ENCODE measurements at regions not wholly inside any gene's neighbourhood (a gene's known extent, or its start where the extent isn't known, plus 50 kb on each side); places are given as distances from the start of the nearest gene placed in this dataset.

DNA sequence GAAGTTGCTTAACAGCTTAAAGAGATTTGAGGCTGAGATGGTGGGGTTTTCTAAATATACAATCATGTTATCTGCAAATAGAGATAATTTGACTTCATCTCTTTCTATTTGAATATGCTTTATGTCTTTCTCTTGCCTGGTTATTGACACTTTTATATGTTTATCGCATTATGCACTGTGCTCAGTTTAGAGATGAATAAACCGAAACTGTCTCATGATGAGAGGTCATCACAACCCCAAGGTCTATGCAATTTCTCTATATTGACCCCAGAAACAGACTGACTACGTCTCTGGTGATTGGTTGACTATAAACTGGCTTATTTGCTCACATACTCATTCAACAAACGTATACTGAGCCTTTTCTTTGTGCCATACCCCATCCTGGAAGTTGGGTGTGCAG is 117.9 kb upstream of the NRIP1 start:
- Histone ChIP-seq H3K79me2 (ENCODE audit: control insufficient read depth, insufficient read depth, low read length, unreplicated experiment) (no peaks in the 10 kb centered on the region), H3K27ac (ENCODE audit: low read depth, low read length) (no peak overlapping the region), H3K36me3 (ENCODE audit: insufficient read depth, low read length) (no peaks in the 10 kb centered on the region), H3K4me1 (ENCODE audit: control insufficient read depth, insufficient read depth, low read length, unreplicated experiment) (no peaks in the 10 kb centered on the region), H2AFZ (ENCODE audit: low read length, unreplicated experiment) (no peak overlapping the region), H3K4me3 (ENCODE audit: low read depth, low read length) (no peak overlapping the region), H3K27me3 (ENCODE audit: insufficient read depth, low read length) (no peaks in the 10 kb centered on the region)

DNA sequence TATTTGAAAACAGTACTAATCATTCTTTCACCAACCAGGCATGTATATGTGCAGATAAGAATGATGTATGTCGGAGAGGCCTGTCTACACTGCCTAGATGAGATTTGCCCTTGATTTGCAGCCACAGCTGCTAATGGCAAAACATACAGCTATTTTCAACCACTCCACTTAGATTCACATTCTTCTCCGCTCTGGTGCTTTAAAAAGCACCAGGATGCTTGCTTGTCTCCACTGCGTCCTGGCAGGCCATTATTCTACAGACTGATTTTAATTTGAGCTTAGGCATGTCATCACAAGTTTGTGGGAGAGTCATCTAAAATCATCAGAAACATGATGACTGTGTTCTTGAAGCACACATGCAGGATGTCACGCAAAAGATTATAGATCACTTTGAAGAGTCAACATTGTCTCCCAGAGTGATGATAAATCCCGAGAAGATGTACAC is 119.0 kb upstream of the NRIP1 start:
- Histone ChIP-seq H2AFZ (ENCODE audit: low read length, unreplicated experiment) (no peak overlapping the region), H3K36me3 (ENCODE audit: insufficient read depth, low read length) (no peaks in the 10 kb centered on the region), H3K4me3 (ENCODE audit: low read depth, low read length) (no peak overlapping the region), H3K27ac (ENCODE audit: low read depth, low read length) (no peak overlapping the region), H3K27me3 (ENCODE audit: insufficient read depth, low read length) (no peaks in the 10 kb centered on the region), H3K4me1 (ENCODE audit: control insufficient read depth, insufficient read depth, low read length, unreplicated experiment) (no peaks in the 10 kb centered on the region), H3K79me2 (ENCODE audit: control insufficient read depth, insufficient read depth, low read length, unreplicated experiment) (no peaks in the 10 kb centered on the region)

DNA sequence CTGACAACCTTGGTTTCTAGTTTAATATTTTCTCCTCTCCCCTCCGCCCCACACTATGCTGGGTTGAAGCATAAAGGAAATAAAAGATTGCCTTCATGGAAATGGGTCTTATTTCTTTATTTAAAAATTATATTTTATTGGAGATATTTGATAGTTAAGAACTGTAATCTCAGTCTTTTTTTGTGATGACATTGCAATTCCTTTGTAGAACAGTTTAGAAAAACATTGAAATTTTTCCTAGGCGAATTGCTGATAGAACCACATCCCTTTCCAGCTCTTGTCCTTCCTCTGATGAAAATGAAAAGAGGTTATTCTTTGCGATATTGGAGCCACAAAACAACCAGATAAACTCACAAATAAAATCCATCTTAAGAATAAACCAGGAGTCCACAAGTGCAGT is 125.6 kb upstream of the NRIP1 start:
- no peaks in the 10 kb centered on the region for H3K36me3 ChIP-seq (ENCODE audit: insufficient read depth, low read length)
- no peak overlapping the region for H2AFZ ChIP-seq (ENCODE audit: low read length, unreplicated experiment)
- H3K27ac ChIP-seq (ENCODE audit: low read depth, low read length), result no peak overlapping the region
- no peaks in the 10 kb centered on the region for H3K79me2 ChIP-seq (ENCODE audit: control insufficient read depth, insufficient read depth, low read length, unreplicated experiment)
- peaks cover 7% of the 10 kb centered on the region for H3K4me1 ChIP-seq (ENCODE audit: control insufficient read depth, insufficient read depth, low read length, unreplicated experiment)
- H3K4me3 ChIP-seq (ENCODE audit: low read depth, low read length), result no peak overlapping the region
- H3K27me3 ChIP-seq (ENCODE audit: insufficient read depth, low read length), result no peaks in the 10 kb centered on the region

GRCh38 chr21:15190837-15191236 is 126.0 kb upstream of the NRIP1 start:
- no peak overlapping the region for H2AFZ ChIP-seq (ENCODE audit: low read length, unreplicated experiment)
- H3K36me3 ChIP-seq (ENCODE audit: insufficient read depth, low read length), result no peaks in the 10 kb centered on the region
- H3K27me3 ChIP-seq (ENCODE audit: insufficient read depth, low read length), result no peaks in the 10 kb centered on the region
- no peak overlapping the region for H3K27ac ChIP-seq (ENCODE audit: low read depth, low read length)
- H3K4me1 ChIP-seq (ENCODE audit: control insufficient read depth, insufficient read depth, low read length, unreplicated experiment), result peaks cover 7% of the 10 kb centered on the region
- H3K79me2 ChIP-seq (ENCODE audit: control insufficient read depth, insufficient read depth, low read length, unreplicated experiment), result no peaks in the 10 kb centered on the region
- no peak overlapping the region for H3K4me3 ChIP-seq (ENCODE audit: low read depth, low read length)

- no peak overlapping the region for H3K27ac ChIP-seq (ENCODE audit: low read depth, low read length)
- no peaks in the 10 kb centered on the region for H3K36me3 ChIP-seq (ENCODE audit: insufficient read depth, low read length)
- H2AFZ ChIP-seq (ENCODE audit: low read length, unreplicated experiment), result no peak overlapping the region
- no peaks in the 10 kb centered on the region for H3K27me3 ChIP-seq (ENCODE audit: insufficient read depth, low read length)
- H3K4me3 ChIP-seq (ENCODE audit: low read depth, low read length), result no peak overlapping the region
- H3K4me1 ChIP-seq (ENCODE audit: control insufficient read depth, insufficient read depth, low read length, unreplicated experiment), result peaks cover 7% of the 10 kb centered on the region
- no peaks in the 10 kb centered on the region for H3K79me2 ChIP-seq (ENCODE audit: control insufficient read depth, insufficient read depth, low read length, unreplicated experiment)
Observed at GRCh38 chr21:15191342-15191741, 126.5 kb upstream of the NRIP1 start.

GRCh38 chr21:15192243-15192642 is 127.4 kb upstream of the NRIP1 start:
- H2AFZ ChIP-seq (ENCODE audit: low read length, unreplicated experiment), result no peak overlapping the region

DNA sequence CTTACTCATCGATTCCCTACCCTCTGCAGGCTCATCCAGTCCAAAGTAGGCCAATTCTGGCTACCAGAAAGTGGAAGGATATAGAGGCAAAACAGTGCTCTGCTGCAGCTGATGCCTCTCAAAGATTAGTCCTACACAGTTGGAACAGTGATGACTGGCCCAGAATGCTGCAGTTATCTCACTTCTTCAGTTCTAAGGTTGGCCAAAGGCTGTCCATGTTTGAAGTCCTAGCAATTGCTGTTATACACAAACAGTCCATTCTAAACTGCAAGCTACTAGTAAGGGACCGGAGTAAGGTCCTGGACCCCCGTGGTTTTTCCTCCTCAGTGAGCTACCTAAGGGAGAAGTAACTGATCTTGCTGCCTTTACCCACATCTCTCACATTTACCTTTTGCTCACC is 129.1 kb upstream of the NRIP1 start:
- peaks cover 7% of the 10 kb centered on the region for H3K4me1 ChIP-seq (ENCODE audit: control insufficient read depth, insufficient read depth, low read length, unreplicated experiment)
- no peaks in the 10 kb centered on the region for H3K36me3 ChIP-seq (ENCODE audit: insufficient read depth, low read length)
- H3K4me3 ChIP-seq (ENCODE audit: low read depth, low read length), result no peak overlapping the region
- no peaks in the 10 kb centered on the region for H3K79me2 ChIP-seq (ENCODE audit: control insufficient read depth, insufficient read depth, low read length, unreplicated experiment)
- H3K27ac ChIP-seq (ENCODE audit: low read depth, low read length), result no peak overlapping the region
- H3K27me3 ChIP-seq (ENCODE audit: insufficient read depth, low read length), result no peaks in the 10 kb centered on the region
- no peak overlapping the region for H2AFZ ChIP-seq (ENCODE audit: low read length, unreplicated experiment)

More at GRCh38 chr21:15192243-15192642, 127.4 kb upstream of the NRIP1 start:
- peaks cover 7% of the 10 kb centered on the region for H3K4me1 ChIP-seq (ENCODE audit: control insufficient read depth, insufficient read depth, low read length, unreplicated experiment)
- no peaks in the 10 kb centered on the region for H3K36me3 ChIP-seq (ENCODE audit: insufficient read depth, low read length)
- H3K79me2 ChIP-seq (ENCODE audit: control insufficient read depth, insufficient read depth, low read length, unreplicated experiment), result no peaks in the 10 kb centered on the region
- no peak overlapping the region for H3K4me3 ChIP-seq (ENCODE audit: low read depth, low read length)
- H3K27me3 ChIP-seq (ENCODE audit: insufficient read depth, low read length), result no peaks in the 10 kb centered on the region
- H3K27ac ChIP-seq (ENCODE audit: low read depth, low read length), result no peak overlapping the region

- no peak overlapping the region for H3K27ac ChIP-seq (ENCODE audit: low read depth, low read length)
- H3K79me2 ChIP-seq (ENCODE audit: control insufficient read depth, insufficient read depth, low read length, unreplicated experiment), result no peaks in the 10 kb centered on the region
- no peak overlapping the region for H2AFZ ChIP-seq (ENCODE audit: low read length, unreplicated experiment)
- no peaks in the 10 kb centered on the region for H3K36me3 ChIP-seq (ENCODE audit: insufficient read depth, low read length)
- peaks cover 7% of the 10 kb centered on the region for H3K4me1 ChIP-seq (ENCODE audit: control insufficient read depth, insufficient read depth, low read length, unreplicated experiment)
- H3K4me3 ChIP-seq (ENCODE audit: low read depth, low read length), result no peak overlapping the region
- H3K27me3 ChIP-seq (ENCODE audit: insufficient read depth, low read length), result no peaks in the 10 kb centered on the region
Observed at GRCh38 chr21:15195104-15195503, 130.3 kb upstream of the NRIP1 start.

GRCh38 chr21:15195768-15196167 is 131.0 kb upstream of the NRIP1 start:
- peaks cover 7% of the 10 kb centered on the region for H3K4me1 ChIP-seq (ENCODE audit: control insufficient read depth, insufficient read depth, low read length, unreplicated experiment)
- H3K27ac ChIP-seq (ENCODE audit: low read depth, low read length), result no peak overlapping the region

GRCh38 chr21:15197696-15198095 is 132.9 kb upstream of the NRIP1 start:
- Histone ChIP-seq H3K36me3 (ENCODE audit: insufficient read depth, low read length) (no peaks in the 10 kb centered on the region), H3K4me3 (ENCODE audit: low read depth, low read length) (no peak overlapping the region), H3K79me2 (ENCODE audit: control insufficient read depth, insufficient read depth, low read length, unreplicated experiment) (no peaks in the 10 kb centered on the region), H3K4me1 (ENCODE audit: control insufficient read depth, insufficient read depth, low read length, unreplicated experiment) (no peaks in the 10 kb centered on the region), H2AFZ (ENCODE audit: low read length, unreplicated experiment) (no peak overlapping the region), H3K27ac (ENCODE audit: low read depth, low read length) (no peak overlapping the region), H3K27me3 (ENCODE audit: insufficient read depth, low read length) (no peaks in the 10 kb centered on the region)

More at GRCh38 chr21:15195768-15196167, 131.0 kb upstream of the NRIP1 start:
- Histone ChIP-seq H3K79me2 (ENCODE audit: control insufficient read depth, insufficient read depth, low read length, unreplicated experiment) (no peaks in the 10 kb centered on the region), H3K36me3 (ENCODE audit: insufficient read depth, low read length) (no peaks in the 10 kb centered on the region), H3K27me3 (ENCODE audit: insufficient read depth, low read length) (no peaks in the 10 kb centered on the region), H2AFZ (ENCODE audit: low read length, unreplicated experiment) (no peak overlapping the region), H3K4me3 (ENCODE audit: low read depth, low read length) (no peak overlapping the region)

GRCh38 chr21:15199414-15200383 is 134.9 kb upstream of the NRIP1 start:
- H3K4me3 ChIP-seq (ENCODE audit: low read depth, low read length), result no peak overlapping the region
- no peaks in the 10 kb centered on the region for H3K4me1 ChIP-seq (ENCODE audit: control insufficient read depth, insufficient read depth, low read length, unreplicated experiment)
- no peaks in the 10 kb centered on the region for H3K36me3 ChIP-seq (ENCODE audit: insufficient read depth, low read length)
- no peak overlapping the region for H2AFZ ChIP-seq (ENCODE audit: low read length, unreplicated experiment)
- H3K27me3 ChIP-seq (ENCODE audit: insufficient read depth, low read length), result no peaks in the 10 kb centered on the region
- H3K79me2 ChIP-seq (ENCODE audit: control insufficient read depth, insufficient read depth, low read length, unreplicated experiment), result no peaks in the 10 kb centered on the region
- no peak overlapping the region for H3K27ac ChIP-seq (ENCODE audit: low read depth, low read length)
